ENCODE measurements at regions not wholly inside any gene's neighbourhood (a gene's known extent, or its start where the extent isn't known, plus 50 kb on each side); places are given as distances from the start of the nearest gene placed in this dataset.

DNA sequence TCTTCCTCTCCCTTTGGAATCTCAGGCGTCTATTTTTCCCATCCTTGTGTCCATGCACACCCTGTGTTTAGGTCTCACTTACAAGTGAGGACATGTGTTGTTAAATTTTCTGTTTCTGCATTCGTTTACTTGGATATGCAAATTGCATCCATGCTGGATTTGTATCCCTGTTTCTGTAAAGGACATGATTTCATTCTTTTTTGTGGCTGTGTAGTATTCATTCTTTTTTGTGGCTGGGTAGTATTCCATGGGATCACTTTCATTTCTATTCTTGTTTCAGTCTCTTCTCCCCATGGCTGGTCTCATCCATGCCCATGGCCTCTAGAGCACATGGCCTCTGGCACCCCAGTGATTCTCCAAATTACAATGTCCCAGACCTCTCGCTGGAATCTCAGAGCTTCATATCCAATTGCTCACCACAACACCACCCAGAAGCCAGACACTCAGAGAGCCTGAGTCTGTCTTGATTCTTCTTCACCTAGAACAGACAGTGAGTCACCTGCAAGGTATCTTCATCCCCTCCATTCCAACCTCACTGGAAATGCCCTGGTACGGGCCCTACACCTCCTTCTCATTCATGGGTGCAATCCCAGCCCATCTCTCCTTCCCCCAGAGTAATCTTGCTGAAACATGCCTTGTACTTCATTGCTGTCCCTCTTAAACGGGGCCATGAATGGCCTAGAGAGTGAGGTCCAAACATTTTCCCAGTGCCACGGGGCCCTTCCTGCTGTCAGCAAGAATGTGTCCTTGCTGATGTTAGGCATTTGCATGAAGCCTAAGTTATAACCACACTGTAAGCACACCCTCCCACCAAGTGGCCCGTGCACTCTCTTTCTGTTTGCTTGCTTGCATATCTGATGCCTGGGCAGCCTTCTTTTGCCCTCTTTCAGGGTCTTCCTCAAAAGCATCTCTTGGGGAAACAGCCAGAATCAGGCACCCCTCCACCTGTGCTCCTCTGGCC, 476.2 kb upstream of the TSHZ3 start:
- Mint-ChIP-seq H3K4me1 (ENCODE audit: low read depth) (no peaks in the 10 kb centered on the region), H3K9me3 (ENCODE audit: low read depth) (peaks cover 14% of the 10 kb centered on the region), H3K27ac (ENCODE audit: unreplicated experiment) (no peak overlapping the region), H3K27me3 (ENCODE audit: low read depth) (no peaks in the 10 kb centered on the region), H3K4me3 (ENCODE audit: unreplicated experiment) (no peak overlapping the region), H3K36me3 (ENCODE audit: low read depth) (no peaks in the 10 kb centered on the region)
- no peak for DNase-seq (ENCODE audit: low spot score)
- TF ChIP-seq, protein P1, sequence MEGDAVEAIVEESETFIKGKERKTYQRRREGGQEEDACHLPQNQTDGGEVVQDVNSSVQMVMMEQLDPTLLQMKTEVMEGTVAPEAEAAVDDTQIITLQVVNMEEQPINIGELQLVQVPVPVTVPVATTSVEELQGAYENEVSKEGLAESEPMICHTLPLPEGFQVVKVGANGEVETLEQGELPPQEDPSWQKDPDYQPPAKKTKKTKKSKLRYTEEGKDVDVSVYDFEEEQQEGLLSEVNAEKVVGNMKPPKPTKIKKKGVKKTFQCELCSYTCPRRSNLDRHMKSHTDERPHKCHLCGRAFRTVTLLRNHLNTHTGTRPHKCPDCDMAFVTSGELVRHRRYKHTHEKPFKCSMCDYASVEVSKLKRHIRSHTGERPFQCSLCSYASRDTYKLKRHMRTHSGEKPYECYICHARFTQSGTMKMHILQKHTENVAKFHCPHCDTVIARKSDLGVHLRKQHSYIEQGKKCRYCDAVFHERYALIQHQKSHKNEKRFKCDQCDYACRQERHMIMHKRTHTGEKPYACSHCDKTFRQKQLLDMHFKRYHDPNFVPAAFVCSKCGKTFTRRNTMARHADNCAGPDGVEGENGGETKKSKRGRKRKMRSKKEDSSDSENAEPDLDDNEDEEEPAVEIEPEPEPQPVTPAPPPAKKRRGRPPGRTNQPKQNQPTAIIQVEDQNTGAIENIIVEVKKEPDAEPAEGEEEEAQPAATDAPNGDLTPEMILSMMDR (IDR thresholded peaks at IDR 0.05): no peak

DNA sequence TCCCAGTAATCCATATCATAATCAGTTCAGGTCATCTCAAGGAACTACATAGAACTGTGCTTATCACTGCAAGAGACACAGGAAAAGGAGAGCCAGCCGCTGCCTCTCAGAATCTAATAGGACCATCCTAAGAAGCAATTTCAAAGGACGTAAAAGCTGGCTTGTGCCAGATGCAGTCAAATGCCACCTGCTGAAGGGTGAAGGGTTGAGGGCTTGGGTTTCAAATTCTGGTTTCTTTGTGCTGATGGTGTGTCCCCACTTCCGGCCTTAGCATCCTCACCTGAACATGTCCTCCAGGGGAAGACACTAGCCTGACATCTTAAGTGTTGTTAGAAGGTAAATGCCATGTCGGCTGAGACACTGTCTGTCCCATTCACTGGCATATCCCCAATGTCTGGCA, 477.1 kb upstream of the TSHZ3 start:
- Mint-ChIP-seq H3K9me3 (ENCODE audit: low read depth) (peaks cover 16% of the 10 kb centered on the region), H3K4me3 (ENCODE audit: unreplicated experiment) (no peak overlapping the region), H3K27ac (ENCODE audit: unreplicated experiment) (no peak overlapping the region), H3K36me3 (ENCODE audit: low read depth) (no peaks in the 10 kb centered on the region), H3K27me3 (ENCODE audit: low read depth) (no peaks in the 10 kb centered on the region), H3K4me1 (ENCODE audit: low read depth) (no peaks in the 10 kb centered on the region)
- TF ChIP-seq, protein P1 (IDR thresholded peaks at IDR 0.05): no peak
- DNase-seq (ENCODE audit: low spot score): no peak

DNA sequence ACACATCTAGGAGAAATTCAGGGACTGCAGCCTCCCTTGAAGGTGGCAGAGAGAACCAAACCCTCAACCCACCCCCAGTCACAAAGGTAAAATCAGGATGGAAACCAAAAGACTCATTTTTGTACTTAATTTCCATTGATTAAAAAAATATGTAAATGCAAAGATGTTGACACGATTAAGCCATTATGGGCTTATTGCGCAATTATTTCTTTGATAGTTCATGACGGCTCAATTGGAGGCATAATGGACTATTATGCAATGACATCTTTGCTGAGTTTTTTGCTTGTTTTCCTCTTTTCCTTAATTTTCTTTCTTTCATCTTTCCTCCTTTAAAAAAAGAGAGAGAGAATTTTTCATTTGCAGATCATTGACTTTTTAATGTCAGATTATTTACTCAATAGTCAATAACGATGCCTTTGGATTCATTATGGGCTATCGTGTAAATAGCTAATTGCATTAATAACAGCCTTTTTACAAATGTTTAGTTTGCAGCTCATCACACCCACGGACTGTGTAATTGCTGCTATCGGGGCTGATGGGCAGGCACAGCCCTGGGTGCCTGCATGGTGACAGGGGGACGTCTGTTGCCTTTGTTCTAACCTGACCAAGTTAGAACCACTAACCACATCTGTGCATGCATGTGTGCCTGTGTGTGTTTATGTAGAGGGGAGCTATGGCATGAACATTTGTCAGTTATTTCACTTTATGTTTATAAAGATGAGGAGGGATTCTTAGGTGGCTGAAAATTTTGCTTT, 482.4 kb upstream of the TSHZ3 start:
- no peaks in the 10 kb centered on the region for H3K4me1 Mint-ChIP-seq (ENCODE audit: low read depth)
- TF ChIP-seq, protein P1 (IDR thresholded peaks at IDR 0.05): no peak
- no peaks in the 10 kb centered on the region for H3K27me3 Mint-ChIP-seq (ENCODE audit: low read depth)
- no peaks in the 10 kb centered on the region for H3K36me3 Mint-ChIP-seq (ENCODE audit: low read depth)
- no peak overlapping the region for H3K4me3 Mint-ChIP-seq (ENCODE audit: unreplicated experiment)
- peaks cover 49% of the 10 kb centered on the region for H3K9me3 Mint-ChIP-seq (ENCODE audit: low read depth)
- H3K27ac Mint-ChIP-seq (ENCODE audit: unreplicated experiment): no peak overlapping the region
- DNase-seq (ENCODE audit: low spot score): no peak

DNA sequence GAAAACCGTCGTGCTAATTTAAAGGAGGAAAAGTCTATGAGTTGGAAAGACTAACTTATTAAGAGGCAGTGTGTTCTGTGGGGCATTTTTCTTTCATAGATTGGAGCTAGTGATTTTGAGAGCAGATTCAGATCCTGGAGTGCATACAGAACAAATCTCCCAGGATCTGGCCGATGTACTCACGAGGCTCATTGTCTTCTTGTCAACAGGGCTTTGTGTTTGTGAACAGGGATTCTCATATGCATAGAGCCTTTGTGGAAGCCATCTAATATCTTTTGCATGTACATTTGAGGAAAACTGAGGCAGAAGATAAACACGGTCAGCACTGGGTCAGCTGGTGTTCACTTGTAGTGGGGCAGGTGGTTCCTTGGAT, 482.9 kb upstream of the TSHZ3 start:
- no peak overlapping the region for H3K4me3 Mint-ChIP-seq (ENCODE audit: unreplicated experiment)
- TF ChIP-seq, protein P1 (IDR thresholded peaks at IDR 0.05): no peak
- peaks cover 52% of the 10 kb centered on the region for H3K9me3 Mint-ChIP-seq (ENCODE audit: low read depth)
- no peaks in the 10 kb centered on the region for H3K27me3 Mint-ChIP-seq (ENCODE audit: low read depth)
- no peak overlapping the region for H3K27ac Mint-ChIP-seq (ENCODE audit: unreplicated experiment)
- DNase-seq (ENCODE audit: low spot score): no peak
- H3K4me1 Mint-ChIP-seq (ENCODE audit: low read depth): no peaks in the 10 kb centered on the region
- no peaks in the 10 kb centered on the region for H3K36me3 Mint-ChIP-seq (ENCODE audit: low read depth)

DNA sequence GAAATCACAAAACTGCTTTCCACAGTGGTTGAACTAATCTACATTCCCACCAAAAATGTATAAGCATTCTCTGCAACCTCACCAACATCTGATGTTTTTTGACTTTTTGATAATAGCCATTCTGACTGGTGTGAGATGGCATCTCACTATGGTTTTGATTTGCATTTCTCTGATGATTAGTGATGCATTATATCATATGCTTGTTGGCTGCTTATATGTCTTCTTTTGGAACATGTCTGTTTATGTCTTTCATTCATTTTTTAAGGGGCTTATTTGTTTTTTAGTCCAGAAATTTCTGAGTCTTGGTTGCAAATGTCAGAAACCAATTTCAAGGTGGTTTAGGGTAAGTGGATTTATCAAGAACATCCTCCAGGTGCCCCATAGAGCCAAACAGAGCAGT, 484.8 kb upstream of the TSHZ3 start:
- Mint-ChIP-seq H3K36me3 (ENCODE audit: low read depth) (no peaks in the 10 kb centered on the region), H3K9me3 (ENCODE audit: low read depth) (peaks cover 50% of the 10 kb centered on the region), H3K4me3 (ENCODE audit: unreplicated experiment) (no peak overlapping the region), H3K4me1 (ENCODE audit: low read depth) (no peaks in the 10 kb centered on the region), H3K27me3 (ENCODE audit: low read depth) (no peaks in the 10 kb centered on the region), H3K27ac (ENCODE audit: unreplicated experiment) (no peak overlapping the region)
- no peak for DNase-seq (ENCODE audit: low spot score)
- TF ChIP-seq, protein P1 (IDR thresholded peaks at IDR 0.05): no peak

Measured in chondrocyte (in vitro differentiated cells).